Activated CD4-positive, CD25-positive, alpha-beta regulatory T cell treated with anti-CD3 and anti-CD28 coated beads, Interleukin-2, amount 50 U/mL, for 72 hours (primary cell): ENCODE measurements at regions not wholly inside any gene's neighbourhood (a gene's known extent, or its start where the extent isn't known, plus 50 kb on each side); places are given as distances from the start of the nearest gene placed in this dataset.

Source experiments
- DNase-seq: peaks from one replicate; pipeline ENCODE4 v3.0.0; 2021

GRCh38 chr6:108751851-108752732, 96.1 kb upstream of the ARMC2 start:
- no peak for DNase-seq

- no peak for DNase-seq
These were observed 95.3 kb upstream of the ARMC2 start for GRCh38 chr6:108752733-108753590.

- no peak for DNase-seq
These were observed 92.7 kb upstream of the ARMC2 start for GRCh38 chr6:108755257-108756240.

- DNase-seq = no peak
These were observed 90.9 kb upstream of the ARMC2 start for GRCh38 chr6:108757357-108757756.

GRCh38 chr6:108758884-108759283, 89.3 kb upstream of the ARMC2 start:
- DNase-seq = no peak

- no peak for DNase-seq
These were observed 87.8 kb upstream of the ARMC2 start for GRCh38 chr6:108760126-108761050.

- DNase-seq = no peak
These were observed 85.8 kb upstream of the ARMC2 start for GRCh38 chr6:108762394-108762793.

GRCh38 chr6:108763931-108764579, 84.2 kb upstream of the ARMC2 start:
- no peak for DNase-seq

GRCh38 chr6:108764580-108764950, 83.7 kb upstream of the ARMC2 start:
- no peak for DNase-seq

GRCh38 chr6:108765495-108765894, 82.7 kb upstream of the ARMC2 start:
- DNase-seq = no peak

- DNase-seq = no peak
These were observed 81.8 kb upstream of the ARMC2 start for GRCh38 chr6:108766419-108766818.

- DNase-seq = no peak
These were observed 81.3 kb upstream of the ARMC2 start for GRCh38 chr6:108766886-108767285.

- DNase-seq = no peak
These were observed 80.6 kb upstream of the ARMC2 start for GRCh38 chr6:108767418-108768165.

- DNase-seq = no peak
These were observed 80.1 kb upstream of the ARMC2 start for GRCh38 chr6:108768166-108768555.

GRCh38 chr6:108768792-108769524, 79.3 kb upstream of the ARMC2 start:
- no peak for DNase-seq

GRCh38 chr6:108771421-108771820, 76.8 kb upstream of the ARMC2 start:
- DNase-seq = no peak

GRCh38 chr6:108774555-108774954, 73.7 kb upstream of the ARMC2 start:
- no peak for DNase-seq

GRCh38 chr6:108777536-108777935, 70.7 kb upstream of the ARMC2 start:
- no peak for DNase-seq

- DNase-seq = no peak
These were observed 69.6 kb upstream of the ARMC2 start for GRCh38 chr6:108778421-108779186.
